Uterus (tissue), 2 donors: ENCODE measurements at regions not wholly inside any gene's neighbourhood (a gene's known extent, or its start where the extent isn't known, plus 50 kb on each side); places are given as distances from the start of the nearest gene placed in this dataset.

ENCODE experiments used
- CTCF ChIP-seq, 4 experiments: fragments of 200-600 bp in 2 of 4; fragments of 450-650 bp in 2 of 4; sonication (generic) in 2 of 4; IDR thresholded peaks; one replicate each; pipeline ENCODE4 v1.5.1; 2016 to 2019; ENCODE audit warnings: antibody characterized with exemption in 4 of 4, mild to moderate bottlenecking in 2 of 4, moderate library complexity in 1 of 4
- POLR2A ChIP-seq, 2 donors: fragments of 450-650 bp; IDR thresholded peaks; one replicate each; pipeline ENCODE4 v1.6.1; 2016; ENCODE audit warnings: antibody characterized with exemption in 2 of 2, mild to moderate bottlenecking in 1 of 2, moderate library complexity in 1 of 2

DNA sequence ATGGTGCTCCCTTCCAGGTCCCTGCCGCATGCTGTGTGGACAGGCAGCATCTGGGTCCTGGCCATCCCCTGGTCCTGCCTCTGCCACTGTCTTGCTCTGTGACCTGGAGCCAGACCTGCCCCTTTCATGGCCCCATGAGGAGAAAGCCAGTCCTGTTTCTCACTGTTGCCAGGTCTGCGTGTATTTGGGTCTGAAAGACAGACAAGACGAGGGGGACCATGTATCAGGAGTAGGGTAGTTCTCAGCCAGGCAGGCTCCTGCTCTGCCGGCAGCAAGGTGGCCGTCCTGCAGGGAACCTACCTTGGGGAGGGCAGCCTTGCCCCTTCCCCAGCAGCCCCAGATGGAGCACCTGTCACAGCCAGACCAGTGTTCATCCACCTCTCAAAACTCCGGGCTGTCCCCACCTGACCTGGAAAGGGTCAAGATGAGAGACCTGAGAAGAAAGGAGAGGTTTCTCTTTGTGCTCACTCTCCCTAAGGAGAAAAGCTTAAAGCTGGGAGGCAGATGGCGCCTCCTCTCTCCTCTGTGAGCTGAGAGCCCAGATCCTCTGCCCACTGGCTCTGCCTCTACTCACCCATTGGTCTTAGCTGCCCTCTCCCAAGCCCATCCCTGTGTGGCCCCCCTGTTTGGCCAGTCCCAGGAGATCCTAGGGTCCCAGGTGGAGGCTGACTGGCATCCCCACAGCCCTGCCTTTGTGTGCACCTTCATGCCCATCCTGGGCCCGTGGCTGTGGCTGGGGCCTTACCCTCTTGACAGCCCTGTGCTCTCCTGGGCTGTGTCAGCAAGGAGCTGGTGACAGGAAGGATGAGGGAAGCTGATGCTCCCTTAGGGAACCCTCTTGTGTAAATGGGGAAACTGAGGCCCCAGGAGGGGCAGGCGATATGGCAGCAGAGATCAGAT lies 116.1 kb upstream of the PCBD1 start:
- no peak for TF ChIP-seq CTCF (IDR thresholded peaks at IDR 0.05)
- no peak for TF ChIP-seq POLR2A (IDR thresholded peaks at IDR 0.05)
